ENCODE measurements at regions not wholly inside any gene's neighbourhood (a gene's known extent, or its start where the extent isn't known, plus 50 kb on each side); places are given as distances from the start of the nearest gene placed in this dataset.

DNA sequence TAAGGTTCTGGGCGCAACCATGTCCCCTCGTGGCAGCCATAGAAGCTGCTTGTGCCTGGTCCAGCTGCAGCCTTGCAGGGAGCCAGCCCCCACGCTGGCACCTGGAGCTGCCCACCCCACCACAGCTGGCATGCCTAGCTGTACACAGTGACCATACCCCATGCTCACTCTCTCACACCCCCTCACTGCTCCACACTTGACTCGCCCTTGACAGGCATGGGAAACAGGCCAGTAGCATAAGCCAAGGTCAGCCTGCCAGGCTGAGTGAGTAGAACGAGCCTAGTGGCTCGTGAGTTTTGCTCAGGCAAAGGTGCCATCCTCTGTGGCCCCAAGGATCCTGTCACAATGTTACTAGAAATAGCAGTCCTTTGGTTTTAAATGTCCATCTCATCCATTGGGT is 52.7 kb upstream of the CADM2 start:
- DNase-seq (ENCODE audit: extremely low spot score, unreplicated experiment) = no peak
- Mint-ChIP-seq H3K4me1 (ENCODE audit: unreplicated experiment) (no peaks in the 10 kb centered on the region), H3K27ac (ENCODE audit: unreplicated experiment) (no peak overlapping the region), H3K9me3 (ENCODE audit: unreplicated experiment) (peaks cover 25% of the 10 kb centered on the region), H3K4me3 (ENCODE audit: unreplicated experiment) (no peak overlapping the region), H3K36me3 (ENCODE audit: unreplicated experiment) (no peaks in the 10 kb centered on the region), H3K27me3 (ENCODE audit: unreplicated experiment) (no peaks in the 10 kb centered on the region)
- TF ChIP-seq, protein P1, sequence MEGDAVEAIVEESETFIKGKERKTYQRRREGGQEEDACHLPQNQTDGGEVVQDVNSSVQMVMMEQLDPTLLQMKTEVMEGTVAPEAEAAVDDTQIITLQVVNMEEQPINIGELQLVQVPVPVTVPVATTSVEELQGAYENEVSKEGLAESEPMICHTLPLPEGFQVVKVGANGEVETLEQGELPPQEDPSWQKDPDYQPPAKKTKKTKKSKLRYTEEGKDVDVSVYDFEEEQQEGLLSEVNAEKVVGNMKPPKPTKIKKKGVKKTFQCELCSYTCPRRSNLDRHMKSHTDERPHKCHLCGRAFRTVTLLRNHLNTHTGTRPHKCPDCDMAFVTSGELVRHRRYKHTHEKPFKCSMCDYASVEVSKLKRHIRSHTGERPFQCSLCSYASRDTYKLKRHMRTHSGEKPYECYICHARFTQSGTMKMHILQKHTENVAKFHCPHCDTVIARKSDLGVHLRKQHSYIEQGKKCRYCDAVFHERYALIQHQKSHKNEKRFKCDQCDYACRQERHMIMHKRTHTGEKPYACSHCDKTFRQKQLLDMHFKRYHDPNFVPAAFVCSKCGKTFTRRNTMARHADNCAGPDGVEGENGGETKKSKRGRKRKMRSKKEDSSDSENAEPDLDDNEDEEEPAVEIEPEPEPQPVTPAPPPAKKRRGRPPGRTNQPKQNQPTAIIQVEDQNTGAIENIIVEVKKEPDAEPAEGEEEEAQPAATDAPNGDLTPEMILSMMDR (IDR thresholded peaks at IDR 0.05) = no peak
